ENCODE measurements at regions not wholly inside any gene's neighbourhood (a gene's known extent, or its start where the extent isn't known, plus 50 kb on each side); places are given as distances from the start of the nearest gene placed in this dataset.
"Not testable (repeated sequence)": the region's sequence is repeated elsewhere in the genome, so short reads cannot be mapped to it uniquely, and the experiment has no call there.

- H3K4me1 ChIP-seq; H3K36me3 ChIP-seq; DNase-seq; intact Hi-C loops (cut with DNase I; ENCODE audit: low total_unique reads); H3K9me3 ChIP-seq; H3K27ac ChIP-seq; H3K4me3 ChIP-seq: not testable (repeated sequence)
- WGBS, 5 donors = 81 to 88% (median 83%) methylated on average over 6 to 18 of the region's 18 CpGs
- H3K27me3 ChIP-seq = peaks cover 0 to 16% (median 0%) of the 10 kb centered on the region in 3 donors
These were observed 224.9 kb downstream of the TMEM121 start for GRCh38 chr14:105751291-105751751.

- H3K27me3 ChIP-seq = peaks cover 0 to 12% (median 0%) of the 10 kb centered on the region in 3 donors
These were observed 226.0 kb downstream of the TMEM121 start for GRCh38 chr14:105752420-105752819.

GRCh38 chr14:105760691-105761344, 234.4 kb downstream of the TMEM121 start:
- Histone ChIP-seq H3K36me3 (no peaks in the 10 kb centered on the region), H3K4me1 (no peaks in the 10 kb centered on the region), H3K4me3 (no peak overlapping the region), H3K27me3 (no peaks in the 10 kb centered on the region), H3K27ac (no peak overlapping the region), H3K9me3 (no peaks in the 10 kb centered on the region)
- 76 to 87% (median 85%) methylated on average over 10 to 18 of the region's 18 CpGs for WGBS, 5 donors
- intact Hi-C loops (cut with DNase I; ENCODE audit: low total_unique reads) = no loop called here
- peak in 1 of 2 donors; percentile 14 for DNase-seq
- TF ChIP-seq EP300 (IDR thresholded peaks at IDR 0.05) = no peak
- TF ChIP-seq CTCF (IDR thresholded peaks at IDR 0.05) = no peak

More at GRCh38 chr14:105752420-105752819, 226.0 kb downstream of the TMEM121 start:
- H3K4me3 ChIP-seq; H3K36me3 ChIP-seq; intact Hi-C loops (cut with DNase I; ENCODE audit: low total_unique reads); DNase-seq; H3K4me1 ChIP-seq; H3K27ac ChIP-seq; H3K9me3 ChIP-seq: not testable (repeated sequence)
- 52 to 72% (median 65%) methylated on average over 2 to 4 of the region's 7 CpGs; no CpG with 5 or more reads in 2 of the 5 donors for WGBS, 5 donors

- H3K27ac ChIP-seq; H3K9me3 ChIP-seq; intact Hi-C loops (cut with DNase I; ENCODE audit: low total_unique reads); H3K4me1 ChIP-seq; H3K4me3 ChIP-seq; H3K36me3 ChIP-seq; H3K27me3 ChIP-seq: not testable (repeated sequence)
- WGBS, 5 donors = 57 to 73% (median 65%) methylated on average over 4 to 5 of the region's 5 CpGs
- DNase-seq = peak in 1 of 2 donors; percentile 17
These were observed 235.0 kb downstream of the TMEM121 start for GRCh38 chr14:105761345-105761740.

GRCh38 chr14:105761842-105762241, 235.5 kb downstream of the TMEM121 start:
- intact Hi-C loops (cut with DNase I; ENCODE audit: low total_unique reads) = no loop called here
- WGBS, 5 donors = 72 to 84% (median 77%) methylated on average over 9 of the region's 9 CpGs
- no peaks in the 10 kb centered on the region for H3K36me3 ChIP-seq

GRCh38 chr14:105762262-105762661, 235.9 kb downstream of the TMEM121 start:
- 60 to 83% (median 72%) methylated on average over 1 to 4 of the region's 11 CpGs; no CpG with 5 or more reads in 1 of the 5 donors for WGBS, 5 donors
- H3K27ac ChIP-seq; H3K27me3 ChIP-seq; intact Hi-C loops (cut with DNase I; ENCODE audit: low total_unique reads); H3K36me3 ChIP-seq; H3K4me3 ChIP-seq; DNase-seq; H3K9me3 ChIP-seq; H3K4me1 ChIP-seq: not testable (repeated sequence)

More at GRCh38 chr14:105761842-105762241, 235.5 kb downstream of the TMEM121 start:
- Histone ChIP-seq H3K9me3 (no peaks in the 10 kb centered on the region), H3K27ac (no peak overlapping the region), H3K4me1 (no peaks in the 10 kb centered on the region), H3K27me3 (no peaks in the 10 kb centered on the region), H3K4me3 (no peak overlapping the region)
- TF ChIP-seq EP300 (IDR thresholded peaks at IDR 0.05) = no peak
- no peak for DNase-seq

- intact Hi-C loops (cut with DNase I; ENCODE audit: low total_unique reads); H3K9me3 ChIP-seq; DNase-seq; H3K27me3 ChIP-seq; H3K27ac ChIP-seq; H3K4me1 ChIP-seq; H3K36me3 ChIP-seq; H3K4me3 ChIP-seq: not testable (repeated sequence)
- WGBS, 5 donors = 71 to 87% (median 84%) methylated on average over 21 to 29 of the region's 35 CpGs
These were observed 238.0 kb downstream of the TMEM121 start for GRCh38 chr14:105764254-105764901.

- H3K36me3 ChIP-seq; intact Hi-C loops (cut with DNase I; ENCODE audit: low total_unique reads); H3K4me1 ChIP-seq; H3K27ac ChIP-seq; H3K4me3 ChIP-seq; H3K27me3 ChIP-seq; H3K9me3 ChIP-seq; DNase-seq: not testable (repeated sequence)
- 68 to 88% (median 72%) methylated on average over 5 to 14 of the region's 23 CpGs for WGBS, 5 donors
These were observed 238.9 kb downstream of the TMEM121 start for GRCh38 chr14:105765072-105765825.

Measured in stomach (tissue), 8 donors.